ENCODE measurements at regions not wholly inside any gene's neighbourhood (a gene's known extent, or its start where the extent isn't known, plus 50 kb on each side); places are given as distances from the start of the nearest gene placed in this dataset.
"Not testable (repeated sequence)": the region's sequence is repeated elsewhere in the genome, so short reads cannot be mapped to it uniquely, and the experiment has no call there.

- Histone ChIP-seq H3K4me1 (ENCODE audit: control insufficient read depth, insufficient read depth, low read length) (no peaks in the 10 kb centered on the region), H3K4me3 (ENCODE audit: low read length) (no peak overlapping the region), H3K36me3 (ENCODE audit: control insufficient read depth, insufficient read depth, low read length) (no peaks in the 10 kb centered on the region), H3K27me3 (ENCODE audit: control insufficient read depth, insufficient read depth, low read length) (no peaks in the 10 kb centered on the region), H3K27ac (ENCODE audit: low read length) (no peak overlapping the region), H3K9me3 (ENCODE audit: control insufficient read depth, insufficient read depth, low read length) (no peaks in the 10 kb centered on the region)
- Mint-ChIP-seq H3K4me3 (no peak overlapping the region), H3K9me3 (no peaks in the 10 kb centered on the region), H3K27ac (no peak overlapping the region), H3K36me3 (no peaks in the 10 kb centered on the region), H3K4me1 (no peaks in the 10 kb centered on the region), H3K27me3 (ENCODE audit: low read depth in 2 of 2) (peaks cover 0 to 3% of the 10 kb centered on the region in 2 donors)
- intact Hi-C loops (cut with micrococcal nuclease): no loop called here
- WGBS (ENCODE audit: insufficient coverage): 72% methylated on average over 11 of the region's 13 CpGs
- DNase-seq (no peak), ATAC-seq (no peak)
- no peak for TF ChIP-seq CTCF (IDR thresholded peaks at IDR 0.05)
These were observed 208.3 kb downstream of the EMP1 start for GRCh38 chr12:13404631-13405473.

GRCh38 chr12:13404111-13404628 lies 207.6 kb downstream of the EMP1 start:
- no peaks in the 10 kb centered on the region for H3K36me3 Mint-ChIP-seq
- Histone ChIP-seq H3K27ac (ENCODE audit: low read length) (no peak overlapping the region), H3K9me3 (ENCODE audit: control insufficient read depth, insufficient read depth, low read length) (no peaks in the 10 kb centered on the region), H3K36me3 (ENCODE audit: control insufficient read depth, insufficient read depth, low read length) (no peaks in the 10 kb centered on the region), H3K27me3 (ENCODE audit: control insufficient read depth, insufficient read depth, low read length) (no peaks in the 10 kb centered on the region), H3K4me1 (ENCODE audit: control insufficient read depth, insufficient read depth, low read length) (no peaks in the 10 kb centered on the region), H3K4me3 (ENCODE audit: low read length) (no peak overlapping the region)
- H3K9me3 Mint-ChIP-seq: no peaks in the 10 kb centered on the region
- no peak for TF ChIP-seq CTCF (IDR thresholded peaks at IDR 0.05)
- H3K27me3 Mint-ChIP-seq (ENCODE audit: low read depth in 2 of 2): peaks cover 0 to 3% of the 10 kb centered on the region in 2 donors
- intact Hi-C loops (cut with micrococcal nuclease): no loop called here
- ATAC-seq: no peak
- no peak overlapping the region for H3K4me3 Mint-ChIP-seq
- 73% methylated on average over 6 of the region's 6 CpGs for WGBS (ENCODE audit: insufficient coverage)
- DNase-seq: no peak
- H3K27ac Mint-ChIP-seq: no peak overlapping the region
- H3K4me1 Mint-ChIP-seq: no peaks in the 10 kb centered on the region

- H3K4me1 Mint-ChIP-seq; H3K27me3 Mint-ChIP-seq (ENCODE audit: low read depth in 2 of 2); H3K4me3 ChIP-seq (ENCODE audit: low read length); H3K4me1 ChIP-seq (ENCODE audit: control insufficient read depth, insufficient read depth, low read length); DNase-seq; H3K9me3 ChIP-seq (ENCODE audit: control insufficient read depth, insufficient read depth, low read length); H3K36me3 ChIP-seq (ENCODE audit: control insufficient read depth, insufficient read depth, low read length); H3K27me3 ChIP-seq (ENCODE audit: control insufficient read depth, insufficient read depth, low read length); H3K4me3 Mint-ChIP-seq; H3K36me3 Mint-ChIP-seq; intact Hi-C loops (cut with micrococcal nuclease); H3K27ac ChIP-seq (ENCODE audit: low read length); H3K27ac Mint-ChIP-seq; ATAC-seq; H3K9me3 Mint-ChIP-seq: not testable (repeated sequence)
- 78% methylated on average over 1 of the region's 2 CpGs for WGBS (ENCODE audit: insufficient coverage)
These were observed 194.8 kb downstream of the EMP1 start for GRCh38 chr12:13391375-13391774.

- intact Hi-C loops (cut with micrococcal nuclease): no loop called here
- TF ChIP-seq CTCF (IDR thresholded peaks at IDR 0.05): no peak
These were observed 194.4 kb downstream of the EMP1 start for GRCh38 chr12:13390918-13391317.

More at GRCh38 chr12:13390918-13391317, 194.4 kb downstream of the EMP1 start:
- H3K27ac Mint-ChIP-seq: no peak overlapping the region
- no peaks in the 10 kb centered on the region for H3K27me3 Mint-ChIP-seq (ENCODE audit: low read depth in 2 of 2)
- Histone ChIP-seq H3K4me3 (ENCODE audit: low read length) (no peak overlapping the region), H3K4me1 (ENCODE audit: control insufficient read depth, insufficient read depth, low read length) (no peaks in the 10 kb centered on the region), H3K9me3 (ENCODE audit: control insufficient read depth, insufficient read depth, low read length) (no peaks in the 10 kb centered on the region), H3K27ac (ENCODE audit: low read length) (no peak overlapping the region), H3K36me3 (ENCODE audit: control insufficient read depth, insufficient read depth, low read length) (no peaks in the 10 kb centered on the region), H3K27me3 (ENCODE audit: control insufficient read depth, insufficient read depth, low read length) (no peaks in the 10 kb centered on the region)
- ATAC-seq (no peak), DNase-seq (no peak)
- H3K36me3 Mint-ChIP-seq: no peaks in the 10 kb centered on the region
- no peaks in the 10 kb centered on the region for H3K4me1 Mint-ChIP-seq
- 97% methylated on average over 6 of the region's 7 CpGs for WGBS (ENCODE audit: insufficient coverage)
- H3K9me3 Mint-ChIP-seq: no peaks in the 10 kb centered on the region
- H3K4me3 Mint-ChIP-seq: no peak overlapping the region
